Epidermal melanocyte (primary cell): ENCODE measurements at regions not wholly inside any gene's neighbourhood (a gene's known extent, or its start where the extent isn't known, plus 50 kb on each side); places are given as distances from the start of the nearest gene placed in this dataset.
A peak's percentile ranks its signal among the peaks of the same experiment; 100 is the strongest.
"Not testable (repeated sequence)": the region's sequence is repeated elsewhere in the genome, so short reads cannot be mapped to it uniquely, and the experiment has no call there.

Source experiments
- DNase-seq: peaks from one replicate; pipeline ENCODE4 v3.0.0; 2011; ENCODE audit warnings: low spot score; ENCODE audit not compliant: insufficient read length

- DNase-seq: no peak
Observed at GRCh38 chr7:113030489-113030888, 56.1 kb downstream of the GPR85 start.

DNA sequence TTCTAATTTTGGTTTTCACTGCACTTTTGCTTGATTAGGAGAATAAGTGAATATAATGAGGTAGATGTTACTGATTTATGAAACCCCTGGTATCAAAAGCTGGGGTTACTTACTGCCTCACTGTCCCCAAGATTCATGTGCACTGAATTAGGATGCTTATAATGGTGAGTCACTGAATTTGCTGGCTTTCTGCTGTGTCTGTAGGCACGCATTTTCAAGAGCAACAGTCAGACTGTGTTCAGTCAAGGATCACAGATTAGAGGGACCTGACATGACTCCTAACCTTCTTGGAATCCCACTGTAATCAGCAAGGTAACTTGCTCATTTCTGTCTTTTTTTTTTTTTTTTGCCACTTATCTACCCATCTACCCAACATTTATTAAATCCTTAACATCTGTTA is 59.7 kb downstream of the GPR85 start:
- DNase-seq: no peak

GRCh38 chr7:113017144-113017857 is 69.3 kb downstream of the GPR85 start:
- DNase-seq: not testable (repeated sequence)

DNA sequence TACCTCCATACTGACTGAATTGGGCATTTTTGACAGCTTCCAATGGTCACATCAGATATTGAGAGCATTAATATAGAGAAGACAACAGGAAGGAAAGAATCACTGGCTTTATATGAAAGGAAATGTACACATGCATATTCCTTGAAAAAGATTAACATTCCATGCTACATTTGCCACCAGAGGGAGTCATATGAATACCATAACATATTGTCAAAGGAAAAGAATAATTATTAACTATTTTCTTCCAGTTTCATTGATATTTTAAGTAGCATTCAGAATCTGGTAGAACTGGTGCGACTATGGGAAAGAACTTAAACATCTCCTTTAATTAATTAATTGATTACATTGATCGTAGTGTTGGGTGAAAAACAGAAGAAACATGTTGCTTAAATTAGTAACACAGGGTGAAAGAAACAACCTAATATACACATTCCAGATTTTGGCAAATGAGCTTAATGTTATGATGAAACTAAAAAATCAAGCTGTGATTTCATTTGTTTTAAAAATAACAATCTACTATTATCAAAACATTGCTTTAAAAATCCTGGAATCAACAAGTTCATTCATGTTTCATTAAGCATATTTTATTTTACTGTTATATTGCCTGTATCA is 71.5 kb downstream of the GPR85 start:
- peak; percentile 31 for DNase-seq

DNA sequence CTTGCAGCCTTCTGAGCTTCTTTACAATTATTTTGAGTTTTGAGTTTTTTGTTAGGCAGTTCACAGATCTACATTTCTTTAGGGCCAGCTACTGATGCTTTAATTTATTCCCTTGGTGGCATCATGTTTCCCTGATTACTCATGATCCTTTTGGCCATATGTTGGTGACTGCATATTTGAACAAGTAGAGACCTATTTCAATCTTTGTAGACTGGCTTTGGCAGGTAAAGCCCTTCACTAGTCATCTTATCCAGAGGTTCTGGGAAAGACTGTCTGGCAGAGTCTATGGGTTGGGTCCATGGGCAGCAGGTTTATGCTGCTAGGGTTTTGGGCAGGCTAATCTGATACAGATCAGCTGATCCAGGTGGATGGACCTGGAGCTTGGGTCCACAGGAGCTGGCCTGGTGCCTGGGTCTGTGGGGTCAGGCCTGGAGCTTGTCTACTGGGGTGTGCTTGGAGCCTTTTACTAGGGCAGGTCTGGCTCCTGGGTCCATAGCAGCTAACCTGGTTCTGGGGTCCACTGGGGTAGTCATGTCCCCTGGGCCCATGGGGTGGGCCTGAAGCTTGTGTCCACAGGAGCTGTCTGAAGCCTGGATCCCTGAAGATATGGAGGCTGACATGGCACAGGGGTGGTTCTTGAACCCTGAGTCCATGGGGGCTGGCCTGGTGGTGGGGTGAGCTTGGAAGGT is 72.7 kb downstream of the GPR85 start:
- no peak for DNase-seq

GRCh38 chr7:113012862-113013261 is 73.8 kb downstream of the GPR85 start:
- not testable (repeated sequence) for DNase-seq

- DNase-seq: no peak
Observed at GRCh38 chr7:113010377-113010776, 76.2 kb downstream of the GPR85 start.

DNA sequence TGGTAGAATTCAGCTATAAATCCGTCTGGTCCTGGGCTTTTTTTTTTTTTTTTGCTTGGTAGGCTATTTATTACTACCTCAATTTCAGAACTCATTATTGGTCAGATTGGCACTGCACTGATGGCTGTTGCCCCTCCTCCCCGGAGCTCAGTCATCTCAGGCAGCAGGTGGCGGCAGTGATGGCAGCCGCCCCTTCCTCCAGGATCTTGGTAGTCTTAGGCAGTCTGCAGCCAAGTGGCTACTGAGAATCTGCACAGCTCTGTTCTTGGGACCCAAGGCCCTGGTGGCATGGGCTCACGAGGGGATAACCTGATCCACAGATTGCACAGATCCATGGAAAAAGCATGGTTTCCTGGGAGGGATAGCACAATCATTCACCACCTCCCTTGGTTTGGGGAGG is 77.9 kb downstream of the GPR85 start:
- DNase-seq: no peak

GRCh38 chr7:113004726-113005454 is 81.7 kb downstream of the GPR85 start:
- no peak for DNase-seq

GRCh38 chr7:113000316-113001020 is 86.2 kb downstream of the GPR85 start:
- DNase-seq: no peak

GRCh38 chr7:112997831-112998230 is 88.8 kb downstream of the GPR85 start:
- DNase-seq: no peak

GRCh38 chr7:112996331-112996871 is 90.2 kb downstream of the GPR85 start:
- no peak for DNase-seq

DNA sequence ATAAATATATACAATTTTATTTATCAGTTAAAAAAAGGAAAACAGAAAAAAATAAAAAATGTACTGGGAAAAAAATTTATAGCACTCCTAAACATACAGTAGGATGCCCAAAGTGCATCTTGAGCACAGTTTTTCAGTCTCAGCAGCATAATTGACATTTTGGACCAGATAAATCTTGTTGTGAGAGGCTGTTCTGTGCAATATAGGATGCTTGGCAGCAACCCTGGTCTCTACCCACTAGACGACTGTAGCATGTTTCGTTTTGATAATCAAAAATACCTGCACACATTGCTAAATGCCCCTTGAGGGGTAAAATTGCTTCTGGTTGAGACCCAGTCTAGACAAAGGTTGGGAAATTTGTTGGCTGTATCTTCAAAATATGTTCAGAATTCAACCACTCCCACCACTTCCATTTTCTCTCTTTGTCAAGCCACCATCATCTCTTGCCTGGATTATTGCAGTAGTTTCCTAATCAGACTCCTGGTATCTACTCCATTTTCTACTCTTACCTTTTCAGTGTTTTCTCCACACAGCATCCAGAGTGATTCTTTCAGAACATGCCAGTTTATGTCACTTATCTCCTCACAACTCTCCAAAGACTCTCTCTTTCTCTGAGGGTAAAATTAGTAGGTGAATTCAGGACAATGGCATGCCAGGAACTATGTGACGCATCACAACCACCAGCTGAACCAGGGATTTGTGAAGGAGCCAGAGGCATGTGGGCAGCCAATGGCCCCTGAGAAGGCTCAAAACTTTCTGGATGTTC is 91.4 kb downstream of the GPR85 start:
- DNase-seq: no peak

DNA sequence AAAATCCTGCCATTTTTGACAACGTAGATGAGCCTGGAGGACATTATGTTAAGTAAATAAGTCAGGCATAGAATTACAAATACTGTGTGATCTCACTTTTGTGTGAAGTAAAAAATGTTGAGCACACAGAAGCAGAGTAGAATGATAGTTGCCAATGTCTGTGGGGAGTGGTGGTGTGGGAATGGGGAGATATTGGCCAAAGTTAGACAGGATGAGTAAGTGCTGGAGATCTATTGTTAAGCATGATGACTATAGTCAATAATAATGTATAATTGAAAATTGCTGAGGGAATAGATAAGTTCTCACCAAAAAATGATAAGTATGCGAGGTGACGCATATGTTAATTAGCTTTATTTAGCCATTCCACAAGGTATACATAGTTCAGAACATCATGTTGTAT is 92.0 kb downstream of the GPR85 start:
- no peak for DNase-seq

DNA sequence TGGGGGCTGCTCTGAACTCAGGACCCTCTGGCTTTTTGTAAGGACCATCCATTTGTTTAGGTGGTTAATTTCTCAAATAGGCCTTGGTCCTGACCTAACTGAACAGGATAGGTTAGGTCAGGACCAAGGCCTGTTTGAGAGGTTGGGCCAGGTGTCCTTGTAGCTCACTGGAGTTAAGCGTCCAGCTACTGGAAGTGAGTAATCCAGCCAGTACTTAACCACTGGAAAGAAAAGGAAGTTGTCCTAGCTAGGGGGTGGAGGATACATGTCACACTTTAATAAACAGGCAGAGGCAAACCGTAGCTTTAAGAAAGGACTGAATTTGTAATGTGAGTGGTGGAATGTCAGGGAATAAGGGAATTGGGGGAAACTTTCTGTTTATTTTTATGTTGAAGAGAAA is 96.0 kb downstream of the GPR85 start:
- no peak for DNase-seq

GRCh38 chr7:112989531-112989930 is 97.1 kb downstream of the GPR85 start:
- DNase-seq: no peak

GRCh38 chr7:112987171-112987570 is 99.5 kb downstream of the GPR85 start:
- no peak for DNase-seq

- DNase-seq: no peak
Observed at GRCh38 chr7:112986256-112987031, 100.2 kb downstream of the GPR85 start.

- no peak for DNase-seq
Observed at GRCh38 chr7:112985377-112985987, 101.1 kb downstream of the GPR85 start.
